Prostate gland (tissue), 2 donors: ENCODE measurements at regions not wholly inside any gene's neighbourhood (a gene's known extent, or its start where the extent isn't known, plus 50 kb on each side); places are given as distances from the start of the nearest gene placed in this dataset.

Experiments
- POLR2A ChIP-seq: fragments of 450-650 bp; IDR thresholded peaks from one replicate; pipeline ENCODE4 v1.6.1; 2016; ENCODE audit warnings: antibody characterized with exemption, mild to moderate bottlenecking
- POLR2AphosphoS5 ChIP-seq: sonication (generic); formaldehyde crosslinking; IDR thresholded peaks from one replicate; pipeline ENCODE4 v1.6.1; 2017; ENCODE audit warnings: antibody characterized with exemption
- TF ChIP-seq, protein P1 (sequence below), 4 experiments: fragments of 200-600 bp in 2 of 4; fragments of 450-650 bp in 2 of 4; sonication (generic) in 2 of 4; IDR thresholded peaks; 1 replicate in 3 of 4; 2 replicates in 1 of 4; pipeline ENCODE4 v1.5.1; 2016 to 2019; ENCODE audit warnings: antibody characterized with exemption in 4 of 4, mild to moderate bottlenecking in 2 of 4, moderate library complexity in 2 of 4

GRCh38 chr19:16000024-16000663 is 51.3 kb downstream of the OR10H4 start:
- TF ChIP-seq, protein P1, sequence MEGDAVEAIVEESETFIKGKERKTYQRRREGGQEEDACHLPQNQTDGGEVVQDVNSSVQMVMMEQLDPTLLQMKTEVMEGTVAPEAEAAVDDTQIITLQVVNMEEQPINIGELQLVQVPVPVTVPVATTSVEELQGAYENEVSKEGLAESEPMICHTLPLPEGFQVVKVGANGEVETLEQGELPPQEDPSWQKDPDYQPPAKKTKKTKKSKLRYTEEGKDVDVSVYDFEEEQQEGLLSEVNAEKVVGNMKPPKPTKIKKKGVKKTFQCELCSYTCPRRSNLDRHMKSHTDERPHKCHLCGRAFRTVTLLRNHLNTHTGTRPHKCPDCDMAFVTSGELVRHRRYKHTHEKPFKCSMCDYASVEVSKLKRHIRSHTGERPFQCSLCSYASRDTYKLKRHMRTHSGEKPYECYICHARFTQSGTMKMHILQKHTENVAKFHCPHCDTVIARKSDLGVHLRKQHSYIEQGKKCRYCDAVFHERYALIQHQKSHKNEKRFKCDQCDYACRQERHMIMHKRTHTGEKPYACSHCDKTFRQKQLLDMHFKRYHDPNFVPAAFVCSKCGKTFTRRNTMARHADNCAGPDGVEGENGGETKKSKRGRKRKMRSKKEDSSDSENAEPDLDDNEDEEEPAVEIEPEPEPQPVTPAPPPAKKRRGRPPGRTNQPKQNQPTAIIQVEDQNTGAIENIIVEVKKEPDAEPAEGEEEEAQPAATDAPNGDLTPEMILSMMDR (IDR thresholded peaks at IDR 0.05): no peak
- TF ChIP-seq POLR2AphosphoS5: no peak
- TF ChIP-seq POLR2A: no peak
